ENCODE measurements at regions not wholly inside any gene's neighbourhood (a gene's known extent, or its start where the extent isn't known, plus 50 kb on each side); places are given as distances from the start of the nearest gene placed in this dataset.
"Not testable (repeated sequence)": the region's sequence is repeated elsewhere in the genome, so short reads cannot be mapped to it uniquely, and the experiment has no call there.

GRCh38 chr2:84173041-84173440, 286.0 kb downstream of the SUCLG1 start:
- DNase-seq (ENCODE audit: extremely low read depth, low read depth): no peak
- no peak overlapping the region for H3K4me3 ChIP-seq (replicated peaks; ENCODE audit: low read depth, low read length)
- TF ChIP-seq CTCF (IDR thresholded peaks at IDR 0.05; ENCODE audit: low read depth, low read length, missing control alignments): no peak

- H3K4me3 ChIP-seq (replicated peaks; ENCODE audit: low read depth, low read length): no peak overlapping the region
- DNase-seq (ENCODE audit: extremely low read depth, low read depth): no peak
- no peak for TF ChIP-seq CTCF (IDR thresholded peaks at IDR 0.05; ENCODE audit: low read depth, low read length, missing control alignments)
These were observed 288.1 kb downstream of the SUCLG1 start for GRCh38 chr2:84170979-84171378.

- no peak for TF ChIP-seq CTCF (IDR thresholded peaks at IDR 0.05; ENCODE audit: low read depth, low read length, missing control alignments)
- DNase-seq (ENCODE audit: extremely low read depth, low read depth): no peak
- no peak overlapping the region for H3K4me3 ChIP-seq (replicated peaks; ENCODE audit: low read depth, low read length)
These were observed 289.2 kb downstream of the SUCLG1 start for GRCh38 chr2:84169871-84170270.

- DNase-seq (ENCODE audit: extremely low read depth, low read depth); H3K4me3 ChIP-seq (replicated peaks; ENCODE audit: low read depth, low read length): not testable (repeated sequence)
These were observed 290.5 kb downstream of the SUCLG1 start for GRCh38 chr2:84168552-84168951.

GRCh38 chr2:84165256-84165655, 293.8 kb downstream of the SUCLG1 start:
- no peak for TF ChIP-seq CTCF (IDR thresholded peaks at IDR 0.05; ENCODE audit: low read depth, low read length, missing control alignments)
- H3K4me3 ChIP-seq (replicated peaks; ENCODE audit: low read depth, low read length): no peak overlapping the region
- DNase-seq (ENCODE audit: extremely low read depth, low read depth): no peak

GRCh38 chr2:84160453-84160852, 298.6 kb downstream of the SUCLG1 start:
- no peak for DNase-seq (ENCODE audit: extremely low read depth, low read depth)
- no peak overlapping the region for H3K4me3 ChIP-seq (replicated peaks; ENCODE audit: low read depth, low read length)
- no peak for TF ChIP-seq CTCF (IDR thresholded peaks at IDR 0.05; ENCODE audit: low read depth, low read length, missing control alignments)

- no peak for DNase-seq (ENCODE audit: extremely low read depth, low read depth)
- no peak overlapping the region for H3K4me3 ChIP-seq (replicated peaks; ENCODE audit: low read depth, low read length)
- no peak for TF ChIP-seq CTCF (IDR thresholded peaks at IDR 0.05; ENCODE audit: low read depth, low read length, missing control alignments)
These were observed 300.5 kb downstream of the SUCLG1 start for GRCh38 chr2:84158605-84159004.
